ENCODE measurements at regions not wholly inside any gene's neighbourhood (a gene's known extent, or its start where the extent isn't known, plus 50 kb on each side); places are given as distances from the start of the nearest gene placed in this dataset.
"Not testable (repeated sequence)": the region's sequence is repeated elsewhere in the genome, so short reads cannot be mapped to it uniquely, and the experiment has no call there.

GRCh38 chrX:79559290-79559689 is 192.2 kb upstream of the ITM2A start:
- Histone ChIP-seq H3K4me3 (no peak overlapping the region), H3K4me1 (no peaks in the 10 kb centered on the region), H3K27me3 (no peaks in the 10 kb centered on the region), H3K36me3 (no peaks in the 10 kb centered on the region), H3K27ac (no peak overlapping the region), H3K9me3 (replicated peaks) (no peaks in the 10 kb centered on the region)
- no peak for DNase-seq

GRCh38 chrX:79557212-79557611 is 190.1 kb upstream of the ITM2A start:
- no peak for DNase-seq
- Histone ChIP-seq H3K27ac (no peak overlapping the region), H3K36me3 (no peaks in the 10 kb centered on the region), H3K9me3 (replicated peaks) (no peaks in the 10 kb centered on the region), H3K4me3 (no peak overlapping the region), H3K4me1 (no peaks in the 10 kb centered on the region), H3K27me3 (no peaks in the 10 kb centered on the region)

DNA sequence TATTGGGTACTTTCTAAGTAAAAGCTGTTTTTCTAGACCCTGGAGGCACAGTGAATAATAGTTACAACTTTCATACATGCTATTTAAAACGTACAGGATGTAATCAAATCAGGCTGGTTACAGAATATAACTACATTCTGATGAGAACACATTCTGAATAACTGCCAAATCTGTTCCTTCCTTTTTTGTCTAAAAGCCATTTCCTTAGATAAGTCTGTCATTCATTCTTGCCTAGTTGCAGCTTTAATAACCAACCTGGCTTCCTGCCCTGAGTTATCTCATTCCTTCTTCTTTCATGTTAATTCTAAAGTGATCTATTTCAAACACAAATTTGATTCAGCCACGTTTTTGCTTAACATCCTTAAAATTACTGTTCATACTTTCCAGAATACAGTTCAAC is 189.7 kb upstream of the ITM2A start:
- Histone ChIP-seq H3K4me1 (no peaks in the 10 kb centered on the region), H3K4me3 (no peak overlapping the region), H3K36me3 (no peaks in the 10 kb centered on the region), H3K9me3 (replicated peaks) (no peaks in the 10 kb centered on the region), H3K27me3 (no peaks in the 10 kb centered on the region), H3K27ac (no peak overlapping the region)
- no peak for DNase-seq

- no peaks in the 10 kb centered on the region for H3K27me3 ChIP-seq
- no peaks in the 10 kb centered on the region for H3K36me3 ChIP-seq
- H3K4me3 ChIP-seq, result no peak overlapping the region
- no peak overlapping the region for H3K27ac ChIP-seq
- H3K9me3 ChIP-seq (replicated peaks), result no peaks in the 10 kb centered on the region
- H3K4me1 ChIP-seq, result no peaks in the 10 kb centered on the region
- DNase-seq, result no peak
These were observed 163.4 kb upstream of the ITM2A start for GRCh38 chrX:79530310-79531108.

- Histone ChIP-seq H3K4me1 (no peaks in the 10 kb centered on the region), H3K4me3 (no peak overlapping the region), H3K27me3 (no peaks in the 10 kb centered on the region), H3K9me3 (replicated peaks) (no peaks in the 10 kb centered on the region), H3K36me3 (no peaks in the 10 kb centered on the region), H3K27ac (no peak overlapping the region)
- peak in 1 of 2 experiments; percentile 8 for DNase-seq
These were observed 157.5 kb upstream of the ITM2A start for GRCh38 chrX:79524642-79525041.

DNA sequence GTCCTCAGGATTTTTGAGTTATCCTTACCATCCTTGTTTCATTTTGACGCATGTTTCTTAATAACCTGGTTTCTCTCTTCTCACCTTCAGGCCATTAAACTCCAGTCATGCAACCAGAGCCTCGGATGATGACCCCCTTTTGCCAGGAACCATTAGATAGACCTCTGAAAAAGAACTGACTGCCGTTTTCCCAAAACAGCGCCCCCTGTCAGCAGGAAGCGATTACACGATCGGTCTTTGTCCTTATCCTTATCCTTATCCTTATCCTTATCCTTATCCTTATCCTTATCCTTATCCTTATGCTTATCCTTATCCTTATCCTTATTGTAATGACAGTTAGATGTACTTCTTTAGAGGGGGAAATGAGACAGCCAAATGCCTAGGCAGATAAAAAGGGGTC is 148.4 kb upstream of the ITM2A start:
- Histone ChIP-seq H3K27ac (no peak overlapping the region), H3K9me3 (replicated peaks) (no peaks in the 10 kb centered on the region), H3K27me3 (no peaks in the 10 kb centered on the region), H3K4me3 (no peak overlapping the region), H3K36me3 (no peaks in the 10 kb centered on the region), H3K4me1 (no peaks in the 10 kb centered on the region)
- peak in 1 of 2 experiments; percentile 4 for DNase-seq

DNA sequence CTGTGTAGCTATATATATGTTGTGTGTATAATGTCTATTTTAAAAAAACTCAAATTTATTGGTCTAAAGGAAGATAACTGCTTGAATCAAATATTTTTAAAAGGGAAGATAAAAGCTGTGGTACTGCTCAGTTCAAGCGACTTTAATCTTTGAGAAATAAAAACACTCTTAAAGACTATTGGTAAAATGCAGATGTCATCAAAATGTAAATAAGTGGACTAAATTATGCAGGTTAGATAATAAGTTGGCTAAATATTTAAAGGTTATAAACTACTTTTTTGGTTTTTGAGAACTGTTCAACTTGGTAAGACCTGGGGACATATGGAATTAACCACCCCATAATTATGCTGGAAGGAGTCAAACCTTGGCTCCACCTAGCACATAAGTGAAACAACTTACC is 144.7 kb upstream of the ITM2A start:
- H3K4me1 ChIP-seq, result no peaks in the 10 kb centered on the region
- DNase-seq, result no peak
- no peaks in the 10 kb centered on the region for H3K27me3 ChIP-seq
- no peaks in the 10 kb centered on the region for H3K9me3 ChIP-seq (replicated peaks)
- H3K4me3 ChIP-seq, result no peak overlapping the region
- H3K27ac ChIP-seq, result no peak overlapping the region
- H3K36me3 ChIP-seq, result no peaks in the 10 kb centered on the region

DNA sequence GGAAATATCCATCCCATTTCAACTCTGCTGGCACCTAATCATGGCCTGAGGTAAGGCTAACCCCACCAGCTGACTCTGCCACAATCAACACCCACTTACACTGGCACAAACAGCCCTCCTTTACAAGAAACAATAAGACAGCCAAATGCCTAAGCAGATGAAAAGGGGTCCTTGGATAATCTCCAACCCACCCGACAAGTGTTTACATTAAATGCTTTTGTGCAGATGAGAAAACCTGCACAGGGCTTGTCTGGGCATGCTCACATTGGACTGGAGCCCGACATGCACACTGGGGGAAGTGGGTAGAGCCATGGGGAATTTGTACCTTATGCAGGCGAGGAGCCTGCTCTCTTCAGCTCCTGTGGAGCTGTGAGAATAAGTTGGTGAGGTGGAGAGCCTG is 138.9 kb upstream of the ITM2A start:
- Histone ChIP-seq H3K9me3 (replicated peaks) (no peaks in the 10 kb centered on the region), H3K4me1 (no peaks in the 10 kb centered on the region), H3K36me3 (no peaks in the 10 kb centered on the region), H3K27ac (no peak overlapping the region), H3K4me3 (no peak overlapping the region), H3K27me3 (no peaks in the 10 kb centered on the region)
- DNase-seq, result peak; percentile 29 to 53

DNA sequence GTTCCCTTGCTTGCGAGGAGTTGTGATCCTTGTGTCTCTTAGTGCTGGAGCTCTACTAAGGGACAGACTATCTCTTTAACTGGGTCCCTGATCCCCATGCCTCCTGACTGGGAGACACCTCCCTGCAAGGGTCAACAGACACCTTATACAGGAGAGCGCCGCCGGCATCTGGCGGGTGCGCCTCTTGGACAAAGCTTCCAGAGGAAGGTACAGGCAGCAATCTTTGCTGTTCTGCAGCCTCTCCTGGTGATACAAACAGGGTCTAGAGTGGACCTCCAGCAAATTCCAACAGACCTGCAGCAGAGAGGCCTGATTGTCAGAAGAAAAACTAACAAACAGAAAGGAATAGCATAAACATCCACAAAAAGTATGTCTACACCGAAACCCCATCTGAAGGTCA is 115.6 kb upstream of the ITM2A start:
- Histone ChIP-seq H3K9me3 (replicated peaks) (no peaks in the 10 kb centered on the region), H3K4me3 (no peak overlapping the region), H3K27me3 (no peaks in the 10 kb centered on the region), H3K36me3 (no peaks in the 10 kb centered on the region), H3K27ac (no peak overlapping the region), H3K4me1 (no peaks in the 10 kb centered on the region)
- no peak for DNase-seq

GRCh38 chrX:79477691-79478090 is 110.6 kb upstream of the ITM2A start:
- Histone ChIP-seq H3K4me1 (no peaks in the 10 kb centered on the region), H3K27me3 (no peaks in the 10 kb centered on the region), H3K9me3 (replicated peaks) (no peaks in the 10 kb centered on the region), H3K36me3 (no peaks in the 10 kb centered on the region), H3K27ac (no peak overlapping the region), H3K4me3 (no peak overlapping the region)
- peak in 1 of 2 experiments; percentile 5 for DNase-seq

GRCh38 chrX:79466636-79467035 is 99.5 kb upstream of the ITM2A start:
- H3K36me3 ChIP-seq, result no peaks in the 10 kb centered on the region
- H3K4me1 ChIP-seq, result no peaks in the 10 kb centered on the region
- H3K27ac ChIP-seq, result no peak overlapping the region
- H3K4me3 ChIP-seq, result no peak overlapping the region
- no peaks in the 10 kb centered on the region for H3K27me3 ChIP-seq
- no peaks in the 10 kb centered on the region for H3K9me3 ChIP-seq (replicated peaks)
- no peak for DNase-seq

- DNase-seq, result no peak
- H3K4me1 ChIP-seq, result no peaks in the 10 kb centered on the region
- no peak overlapping the region for H3K27ac ChIP-seq
- H3K9me3 ChIP-seq (replicated peaks), result no peaks in the 10 kb centered on the region
- no peaks in the 10 kb centered on the region for H3K27me3 ChIP-seq
- no peak overlapping the region for H3K4me3 ChIP-seq
- no peaks in the 10 kb centered on the region for H3K36me3 ChIP-seq
These were observed 95.3 kb upstream of the ITM2A start for GRCh38 chrX:79462458-79462857.

DNA sequence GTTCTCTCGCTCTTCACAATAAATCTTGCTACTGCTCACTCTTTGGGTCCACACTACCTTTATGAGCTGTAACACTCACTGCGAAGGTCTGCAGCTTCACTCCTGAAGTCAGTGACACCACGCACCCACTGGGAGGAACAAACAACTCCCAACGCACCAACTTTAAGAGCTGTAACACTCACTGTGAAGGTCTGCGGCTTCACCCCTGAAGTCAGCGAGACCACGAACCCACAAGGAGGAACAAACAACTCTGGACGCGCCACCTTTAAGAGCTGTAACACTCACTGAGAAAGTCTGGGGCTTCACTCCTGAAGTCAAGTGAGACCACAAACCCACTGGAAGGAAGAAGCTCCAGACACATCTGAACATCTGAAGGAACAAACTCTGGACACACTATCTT is 89.5 kb upstream of the ITM2A start:
- H3K27ac ChIP-seq; DNase-seq; H3K4me3 ChIP-seq; H3K4me1 ChIP-seq; H3K36me3 ChIP-seq; H3K9me3 ChIP-seq (replicated peaks); H3K27me3 ChIP-seq: not testable (repeated sequence)

- no peaks in the 10 kb centered on the region for H3K27me3 ChIP-seq
- H3K9me3 ChIP-seq (replicated peaks), result no peaks in the 10 kb centered on the region
- no peak for DNase-seq
These were observed 85.7 kb upstream of the ITM2A start for GRCh38 chrX:79452881-79453280.

GRCh38 chrX:79444694-79445210 is 77.6 kb upstream of the ITM2A start:
- H3K36me3 ChIP-seq, result no peaks in the 10 kb centered on the region
- H3K27ac ChIP-seq, result no peak overlapping the region
- no peak overlapping the region for H3K4me3 ChIP-seq
- H3K9me3 ChIP-seq (replicated peaks), result no peaks in the 10 kb centered on the region
- H3K27me3 ChIP-seq, result no peaks in the 10 kb centered on the region
- no peaks in the 10 kb centered on the region for H3K4me1 ChIP-seq
- no peak for DNase-seq

More at GRCh38 chrX:79452881-79453280, 85.7 kb upstream of the ITM2A start:
- Histone ChIP-seq H3K4me3 (no peak overlapping the region), H3K36me3 (no peaks in the 10 kb centered on the region), H3K4me1 (no peaks in the 10 kb centered on the region), H3K27ac (no peak overlapping the region)

GRCh38 chrX:79443121-79443520 is 76.0 kb upstream of the ITM2A start:
- H3K27me3 ChIP-seq, result no peaks in the 10 kb centered on the region
- H3K27ac ChIP-seq, result no peak overlapping the region
- H3K4me1 ChIP-seq, result no peaks in the 10 kb centered on the region
- DNase-seq, result no peak
- no peak overlapping the region for H3K4me3 ChIP-seq
- H3K9me3 ChIP-seq (replicated peaks), result no peaks in the 10 kb centered on the region
- no peaks in the 10 kb centered on the region for H3K36me3 ChIP-seq

All from SJCRH30 (cell line).